HG03280 (cell line): ENCODE measurements at regions not wholly inside any gene's neighbourhood (a gene's known extent, or its start where the extent isn't known, plus 50 kb on each side); places are given as distances from the start of the nearest gene placed in this dataset.

ENCODE experiments used
- ATAC-seq: cut with Tn5 transposase; IDR thresholded peaks from one replicate; pipeline ENCODE4 v1.9.1; 2021; ENCODE audit warnings: mild to moderate bottlenecking, moderate library complexity; ENCODE audit not compliant: unreplicated experiment

- no peak for ATAC-seq
These were observed 147.4 kb upstream of the GPR26 start for GRCh38 chr10:123518765-123519164.

GRCh38 chr10:123519861-123520260 is 146.3 kb upstream of the GPR26 start:
- no peak for ATAC-seq

GRCh38 chr10:123521076-123521475 is 145.1 kb upstream of the GPR26 start:
- no peak for ATAC-seq

- no peak for ATAC-seq
These were observed 144.6 kb upstream of the GPR26 start for GRCh38 chr10:123521556-123521955.

GRCh38 chr10:123522702-123523312 is 143.3 kb upstream of the GPR26 start:
- no peak for ATAC-seq

GRCh38 chr10:123523833-123524232 is 142.3 kb upstream of the GPR26 start:
- no peak for ATAC-seq

- ATAC-seq, result no peak
These were observed 139.6 kb upstream of the GPR26 start for GRCh38 chr10:123526356-123527064.

GRCh38 chr10:123527151-123527550 is 139.0 kb upstream of the GPR26 start:
- no peak for ATAC-seq

- ATAC-seq, result no peak
These were observed 136.9 kb upstream of the GPR26 start for GRCh38 chr10:123529146-123529760.

- no peak for ATAC-seq
These were observed 135.8 kb upstream of the GPR26 start for GRCh38 chr10:123530166-123530870.

GRCh38 chr10:123535386-123535785 is 130.8 kb upstream of the GPR26 start:
- no peak for ATAC-seq

- no peak for ATAC-seq
These were observed 129.8 kb upstream of the GPR26 start for GRCh38 chr10:123536176-123536845.

GRCh38 chr10:123537188-123537961 is 128.8 kb upstream of the GPR26 start:
- no peak for ATAC-seq

GRCh38 chr10:123538401-123539320 is 127.5 kb upstream of the GPR26 start:
- no peak for ATAC-seq

GRCh38 chr10:123544986-123545385 is 121.2 kb upstream of the GPR26 start:
- ATAC-seq, result no peak

GRCh38 chr10:123548770-123549169 is 117.4 kb upstream of the GPR26 start:
- ATAC-seq, result no peak

GRCh38 chr10:123549761-123550454 is 116.2 kb upstream of the GPR26 start:
- no peak for ATAC-seq

GRCh38 chr10:123550675-123551096 is 115.5 kb upstream of the GPR26 start:
- no peak for ATAC-seq

GRCh38 chr10:123551259-123551658 is 114.9 kb upstream of the GPR26 start:
- ATAC-seq, result no peak
